NCI-H146 (cell line): ENCODE measurements at regions not wholly inside any gene's neighbourhood (a gene's known extent, or its start where the extent isn't known, plus 50 kb on each side); places are given as distances from the start of the nearest gene placed in this dataset.
"Not testable (repeated sequence)": the region's sequence is repeated elsewhere in the genome, so short reads cannot be mapped to it uniquely, and the experiment has no call there.

Source experiments
- DNase-seq: peaks from one replicate; lab custom pipeline; 2025; lab: John Stamatoyannopoulos, UW

DNA sequence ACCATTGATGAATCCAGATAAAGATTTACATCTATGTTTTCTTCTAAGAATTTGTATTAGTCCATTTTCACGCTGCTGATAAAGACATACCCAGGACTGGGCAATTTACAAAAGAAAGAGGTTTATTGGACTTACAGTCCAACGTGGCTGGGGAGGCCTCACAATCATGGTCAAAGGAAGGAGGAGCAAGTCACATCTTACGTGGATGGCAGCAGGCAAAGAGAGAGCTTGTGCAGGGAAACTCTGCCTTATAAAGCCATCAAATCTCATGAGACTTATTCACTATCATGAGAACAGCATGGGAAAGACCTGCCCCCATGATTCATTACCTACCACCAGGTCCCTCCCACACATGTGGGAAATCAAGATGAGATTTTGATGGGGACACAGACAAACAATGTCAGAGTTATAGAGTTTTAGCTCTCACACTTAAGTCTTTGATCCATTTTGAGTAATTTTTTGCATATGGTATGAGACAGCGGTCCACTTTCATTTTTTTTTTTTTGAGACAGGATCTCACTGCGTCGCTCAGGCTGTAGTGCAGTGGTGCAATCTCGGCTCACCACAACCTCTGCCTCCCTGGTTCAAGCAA lies 53.5 kb upstream of the JADE2 start:
- DNase-seq: not testable (repeated sequence)

DNA sequence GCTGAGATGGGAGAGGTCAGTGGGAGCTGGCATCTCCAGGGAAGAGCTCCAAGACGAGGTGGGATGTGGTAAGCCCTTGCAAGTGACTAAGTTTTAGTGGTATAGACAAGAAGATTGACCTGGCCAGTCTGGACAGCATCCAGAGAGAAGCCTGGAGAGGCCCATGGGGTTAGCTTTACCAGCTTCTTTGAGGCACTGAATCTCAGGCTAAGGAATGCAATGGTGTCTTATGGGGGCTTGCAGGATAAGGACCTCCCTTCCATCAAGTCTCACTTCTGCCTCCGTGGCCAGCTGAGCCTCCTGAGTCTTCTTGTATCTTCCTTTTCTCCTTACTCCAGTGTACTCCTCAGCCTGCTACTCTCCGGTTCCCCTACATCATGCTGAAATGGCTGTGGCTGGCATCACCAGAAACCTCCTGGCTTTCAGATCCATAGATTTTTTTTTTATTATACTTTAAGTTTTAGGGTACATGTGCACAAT lies 56.5 kb upstream of the JADE2 start:
- DNase-seq: no peak

DNA sequence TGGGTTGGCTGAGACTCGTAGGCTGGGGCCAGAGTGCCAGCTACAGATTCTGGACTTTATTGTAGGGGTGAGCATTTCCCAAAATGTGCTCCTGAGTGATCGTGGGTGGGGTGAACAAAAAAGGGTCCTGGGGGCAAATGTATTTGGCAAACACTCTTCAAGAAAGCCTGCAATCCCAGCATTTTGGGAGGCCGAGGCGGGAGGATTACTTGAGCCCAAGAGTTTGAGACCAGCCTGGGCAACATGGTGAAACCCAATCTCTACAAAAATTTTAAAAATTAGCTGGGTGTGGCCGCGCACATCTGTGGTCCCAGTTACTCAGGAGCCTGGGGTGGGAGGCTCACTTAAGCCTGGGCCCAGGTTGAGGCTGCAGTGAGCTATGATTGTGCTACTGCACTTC lies 55.5 kb upstream of the CDKN2AIPNL start:
- no peak for DNase-seq

DNA sequence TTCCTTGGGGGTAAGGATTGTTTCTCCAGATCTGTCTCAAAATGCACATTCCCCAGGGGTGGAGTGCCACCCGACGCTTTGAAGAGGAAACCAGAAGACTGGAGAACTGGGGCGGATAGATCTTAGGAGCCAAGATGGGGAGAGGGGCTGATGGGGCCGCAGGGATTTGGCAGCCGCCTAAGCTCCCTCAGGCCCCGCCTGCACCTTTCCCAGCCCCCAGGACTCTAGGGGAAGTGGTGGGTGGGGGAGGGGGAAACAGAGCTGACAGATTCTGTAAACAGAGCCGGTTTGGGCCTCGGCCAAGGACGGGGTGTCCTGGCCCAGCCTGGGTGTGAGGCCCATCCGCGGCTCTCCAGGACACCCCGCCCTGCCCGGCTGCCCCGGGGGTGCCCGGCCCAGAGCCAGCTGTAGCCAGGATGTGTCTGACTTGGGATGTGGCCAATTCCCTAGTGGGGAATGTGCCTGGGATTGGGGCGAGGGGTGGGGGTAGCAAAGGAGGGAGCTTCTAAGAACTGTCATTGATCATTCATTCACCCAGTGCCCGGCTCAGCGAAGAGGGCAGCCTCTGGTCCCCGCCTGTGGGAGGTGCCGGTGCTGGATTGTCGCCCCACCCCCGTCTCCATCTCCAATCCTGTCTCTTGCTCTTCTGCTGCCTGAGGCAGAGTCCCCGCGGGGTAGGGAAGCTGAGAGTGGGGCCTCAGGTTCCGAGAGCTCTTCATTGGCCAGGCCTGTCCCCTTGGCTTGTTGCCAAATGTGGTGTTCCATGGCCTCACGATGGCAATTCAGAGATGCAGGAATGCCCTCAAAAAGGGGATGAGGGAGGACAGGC lies 54.8 kb upstream of the CDKN2AIPNL start:
- DNase-seq: peak; percentile 91

DNA sequence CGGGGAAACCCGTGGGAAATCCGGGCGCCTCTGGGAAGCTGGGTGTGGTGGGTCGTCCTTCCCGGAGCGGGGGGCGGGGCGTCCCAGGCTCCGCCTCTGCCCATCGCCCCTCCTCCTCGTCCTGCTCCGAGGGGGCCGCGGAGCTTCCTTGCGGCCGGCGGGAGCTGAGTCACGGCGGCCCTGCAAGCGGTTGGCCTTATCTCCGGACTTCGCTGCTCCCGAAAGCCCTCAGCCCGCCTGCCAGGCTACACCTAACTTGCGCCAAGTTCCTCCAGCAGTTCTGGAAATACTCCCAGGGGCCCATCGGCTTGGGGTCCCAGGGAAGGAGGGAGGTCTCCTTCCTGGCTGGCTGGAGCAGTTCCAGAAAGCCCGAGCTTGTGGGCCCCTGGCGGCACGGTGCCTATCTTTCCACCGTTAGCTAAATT lies 54.1 kb upstream of the CDKN2AIPNL start:
- peak; percentile 63 for DNase-seq

DNA sequence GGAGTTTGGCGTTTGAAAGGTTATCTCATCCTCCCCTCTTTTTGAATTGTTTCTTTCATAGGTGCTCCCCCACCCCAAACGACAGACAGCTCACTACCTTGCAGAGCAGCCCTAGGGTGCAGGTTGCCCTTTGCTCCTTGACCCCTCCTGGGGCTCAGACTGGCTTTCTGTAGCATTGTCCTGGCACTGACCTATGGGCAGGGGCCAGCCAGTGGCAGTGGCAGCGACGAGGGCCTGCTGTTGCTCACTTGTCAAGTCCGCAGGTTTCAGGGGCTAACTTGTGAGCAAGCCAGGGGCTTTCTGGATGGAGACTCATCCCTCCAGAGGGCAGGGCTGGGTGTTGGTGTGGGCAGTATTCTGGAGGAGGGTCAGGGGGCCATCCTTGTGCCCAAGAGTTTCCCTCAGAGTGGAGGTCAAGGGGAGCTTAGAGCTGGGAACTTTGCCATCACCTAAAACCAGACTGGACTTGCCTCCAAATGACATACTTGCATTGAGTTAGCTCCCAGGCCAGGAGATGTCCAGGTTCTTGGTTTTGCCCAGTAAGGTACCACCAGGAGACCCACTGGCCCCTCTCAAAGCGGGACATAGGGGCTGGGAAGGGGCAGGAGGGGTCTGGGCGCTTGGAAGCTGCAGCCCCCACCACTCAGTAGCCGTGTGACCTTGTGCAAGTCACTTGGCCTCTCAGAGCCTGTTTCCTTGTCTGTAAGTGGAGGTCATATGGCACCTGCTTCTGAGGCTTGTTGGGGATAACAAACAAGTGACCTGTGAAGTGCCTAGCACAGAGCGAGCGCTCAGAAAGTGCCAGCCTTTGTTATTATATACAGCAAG lies 53.5 kb upstream of the CDKN2AIPNL start:
- no peak for DNase-seq

DNA sequence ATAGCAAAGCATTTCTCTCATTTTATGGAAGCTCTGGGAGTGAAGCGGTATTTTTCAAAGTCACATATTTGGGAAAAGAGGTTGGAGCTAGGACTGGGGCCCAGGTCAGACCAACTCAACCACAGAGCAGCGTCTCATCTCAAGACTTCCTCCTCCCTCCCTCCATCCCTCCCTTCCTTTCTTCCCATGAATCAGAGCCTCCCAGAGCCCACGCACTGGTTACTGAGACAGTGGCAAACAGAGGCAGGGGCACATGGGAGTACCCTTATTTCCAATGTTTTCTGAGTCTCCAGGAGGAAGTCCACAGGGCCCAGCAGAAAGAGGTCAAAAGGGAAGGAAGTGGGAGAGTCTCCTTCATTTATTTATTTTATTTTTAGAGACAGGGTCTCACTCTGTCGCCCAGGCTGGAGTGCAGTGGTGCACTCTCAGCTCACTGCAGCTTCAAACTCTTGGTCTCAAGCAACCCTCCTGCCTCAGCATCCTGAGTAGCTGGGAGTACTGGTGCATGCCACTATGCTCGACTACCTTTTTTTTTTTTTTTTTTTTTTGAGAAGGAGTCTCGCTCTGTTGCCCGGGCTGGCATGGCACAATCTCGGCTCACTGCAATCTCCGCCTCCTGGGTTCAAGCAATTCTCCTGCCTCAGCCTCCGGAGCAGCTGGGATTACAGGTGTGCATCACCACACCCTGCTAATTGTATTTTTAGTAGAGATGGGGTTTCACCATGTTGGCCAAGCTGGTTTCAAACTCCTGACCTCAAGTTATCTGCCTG lies 52.5 kb upstream of the CDKN2AIPNL start:
- DNase-seq: no peak

DNA sequence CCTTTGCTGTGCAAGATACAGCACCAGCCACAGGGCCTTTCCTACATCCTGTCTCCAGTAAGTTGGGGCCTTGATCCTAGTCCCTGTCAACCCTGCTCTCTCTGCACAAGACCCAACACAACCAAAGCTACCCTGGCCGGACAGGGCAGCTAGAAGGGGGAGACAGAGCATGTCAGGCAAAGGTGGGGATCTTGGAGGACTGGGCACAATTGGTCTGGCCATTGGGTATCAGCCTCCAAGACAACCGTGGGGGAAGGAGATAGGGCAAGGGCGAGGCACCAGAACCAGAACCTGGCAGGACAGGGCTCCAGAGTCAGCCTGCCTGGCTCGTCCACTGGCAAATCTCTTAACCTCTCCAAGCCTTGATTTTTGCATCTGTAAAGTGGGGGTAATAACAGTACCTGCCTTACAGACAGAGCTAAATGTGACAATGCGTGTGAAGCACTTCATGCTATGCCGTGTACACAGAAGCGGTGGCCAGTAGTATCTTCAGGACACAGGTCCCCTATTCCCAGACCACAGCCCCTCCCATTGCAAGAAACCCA lies 51.6 kb upstream of the CDKN2AIPNL start:
- DNase-seq: no peak

DNA sequence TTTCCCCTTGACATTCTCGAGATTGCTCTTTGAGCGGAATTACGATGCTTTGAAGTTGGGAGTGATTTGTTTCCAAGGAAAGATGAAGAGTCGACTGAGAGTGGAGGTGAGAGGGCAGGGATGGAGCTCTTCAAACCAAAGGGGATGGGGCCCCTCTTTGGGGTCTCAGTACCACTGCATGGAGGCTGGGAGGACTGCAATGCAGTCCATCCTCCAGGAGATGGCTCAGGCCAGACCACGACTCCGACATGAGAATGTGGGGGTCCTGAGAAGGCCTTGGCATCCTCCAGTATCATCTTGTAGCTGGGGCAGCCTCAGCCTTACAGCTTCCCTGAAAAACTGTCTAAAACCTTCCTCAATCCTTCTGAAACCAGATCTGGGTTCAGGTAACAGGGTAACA lies 51.1 kb upstream of the CDKN2AIPNL start:
- DNase-seq: no peak

DNA sequence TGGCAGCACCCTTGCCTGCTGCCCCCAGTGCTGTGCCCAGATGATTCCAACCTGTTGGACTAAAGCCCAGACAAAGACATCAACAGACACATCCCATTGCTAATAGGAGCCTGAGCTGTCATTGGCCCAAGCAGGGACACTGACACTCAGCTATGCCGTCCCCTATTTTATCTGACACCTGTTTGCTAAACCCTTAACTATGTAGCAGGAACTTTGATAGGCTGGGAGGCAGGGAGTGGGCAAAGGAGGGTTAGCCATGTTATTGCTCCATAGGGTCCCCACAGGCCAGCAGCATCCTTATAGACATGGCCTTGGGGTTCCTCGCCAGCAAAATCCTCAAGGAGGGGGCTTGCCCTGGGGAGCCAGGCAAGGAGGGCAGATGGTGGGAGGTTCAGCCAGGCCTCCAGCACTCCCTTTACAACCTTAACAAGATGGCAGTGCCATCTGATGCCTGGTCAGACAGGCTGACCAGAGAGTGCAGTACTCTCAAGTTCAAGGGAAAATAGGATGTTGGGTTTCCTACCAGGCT lies 50.4 kb upstream of the CDKN2AIPNL start:
- DNase-seq: no peak
